SK-N-DZ (cell line): ENCODE measurements at regions not wholly inside any gene's neighbourhood (a gene's known extent, or its start where the extent isn't known, plus 50 kb on each side); places are given as distances from the start of the nearest gene placed in this dataset.
"Not testable (repeated sequence)": the region's sequence is repeated elsewhere in the genome, so short reads cannot be mapped to it uniquely, and the experiment has no call there.

ENCODE experiments used
- DNase-seq: peaks from one replicate; pipeline ENCODE4 v3.0.0-alpha.2; 2015; ENCODE audit warnings: low spot score

DNA sequence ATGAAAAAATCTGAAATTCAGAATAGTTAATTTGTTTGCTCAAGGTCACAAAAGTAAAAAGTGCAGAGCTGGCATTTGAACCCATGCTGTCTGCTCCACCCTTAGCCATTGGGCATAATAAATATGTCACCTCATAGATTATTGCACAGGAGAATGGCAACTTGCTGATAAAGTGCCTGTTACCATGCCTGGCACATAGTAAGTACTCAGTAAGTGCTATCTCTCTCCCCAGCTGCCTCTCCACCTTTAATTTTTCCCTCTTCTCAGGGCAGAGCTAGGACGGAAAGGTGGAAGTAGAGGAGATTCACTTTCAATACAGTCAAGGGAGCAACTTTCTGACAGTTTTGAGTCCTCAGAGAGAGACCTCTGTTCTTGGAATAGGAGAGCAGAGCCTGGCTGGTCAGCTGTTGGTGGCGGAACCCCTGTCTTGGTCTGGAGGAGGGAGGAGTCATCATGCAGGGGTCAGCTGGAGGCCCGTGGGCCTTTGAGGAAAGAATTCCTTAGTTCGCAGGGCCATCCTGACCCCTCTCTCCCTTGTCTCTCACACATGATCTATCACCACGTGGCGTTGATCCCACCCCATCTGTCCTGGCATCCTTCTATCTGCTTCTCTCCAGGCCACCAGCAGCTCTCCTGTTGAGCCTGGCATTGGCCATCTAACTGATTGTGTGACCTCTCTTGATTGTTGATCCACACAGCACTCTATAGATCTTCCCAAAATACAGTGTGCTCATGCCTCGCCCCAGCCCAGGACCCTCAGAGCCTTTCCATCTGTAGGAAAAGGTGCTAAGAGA lies 149.3 kb downstream of the RPLP1 start:
- DNase-seq, result no peak

DNA sequence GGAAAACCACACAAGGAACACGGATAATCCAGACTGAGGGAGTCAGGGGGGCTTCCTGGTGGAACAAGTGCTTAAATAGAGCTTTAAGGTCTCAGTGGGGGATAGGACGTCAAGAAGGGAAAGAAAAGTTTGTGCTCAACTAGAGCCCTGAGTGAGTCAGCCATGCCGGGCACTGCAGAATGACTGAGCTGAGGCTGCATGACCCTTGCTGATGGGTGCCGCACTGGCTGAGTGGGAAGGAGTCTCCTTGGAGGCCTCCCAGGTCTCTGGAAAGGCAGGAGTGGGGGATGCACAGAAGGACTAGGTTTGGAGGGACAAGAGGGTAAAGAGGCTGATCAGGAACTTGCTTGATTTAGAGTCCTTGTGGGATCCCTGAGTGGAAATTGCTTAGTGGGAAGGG lies 150.3 kb downstream of the RPLP1 start:
- DNase-seq, result no peak

DNA sequence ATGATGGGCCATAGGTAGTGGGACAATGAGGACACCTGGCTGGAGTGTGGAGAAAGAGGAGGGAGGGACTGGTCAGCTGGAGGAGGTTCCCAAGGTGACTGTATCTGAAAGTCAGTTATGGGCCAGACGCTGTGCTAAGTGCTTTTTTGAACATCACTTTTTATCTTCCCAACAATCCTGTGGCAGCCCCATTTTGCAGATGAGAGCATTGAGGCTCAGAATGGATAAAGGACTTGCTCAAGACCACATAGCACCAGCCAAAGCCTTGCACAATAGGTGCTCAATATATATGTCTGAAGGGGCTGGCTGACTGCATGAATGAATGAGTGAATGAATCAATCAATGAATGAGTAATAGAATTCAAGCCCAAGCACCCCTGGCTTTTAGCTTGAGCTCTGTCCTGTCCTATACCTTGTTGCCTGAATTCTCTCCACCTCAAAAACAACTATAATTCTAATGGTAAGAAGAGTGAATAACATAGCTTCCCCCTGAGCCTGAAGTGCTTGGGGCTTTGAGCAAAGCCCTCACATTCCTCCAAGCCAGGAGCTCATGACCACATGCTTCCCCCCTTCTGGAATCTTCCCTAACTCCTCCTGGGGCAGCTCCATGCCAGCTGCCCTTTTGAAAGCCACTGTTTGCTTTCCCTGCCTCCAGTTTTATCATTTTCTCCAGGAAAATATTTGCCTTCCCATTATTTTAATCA lies 150.9 kb downstream of the RPLP1 start:
- no peak for DNase-seq

DNA sequence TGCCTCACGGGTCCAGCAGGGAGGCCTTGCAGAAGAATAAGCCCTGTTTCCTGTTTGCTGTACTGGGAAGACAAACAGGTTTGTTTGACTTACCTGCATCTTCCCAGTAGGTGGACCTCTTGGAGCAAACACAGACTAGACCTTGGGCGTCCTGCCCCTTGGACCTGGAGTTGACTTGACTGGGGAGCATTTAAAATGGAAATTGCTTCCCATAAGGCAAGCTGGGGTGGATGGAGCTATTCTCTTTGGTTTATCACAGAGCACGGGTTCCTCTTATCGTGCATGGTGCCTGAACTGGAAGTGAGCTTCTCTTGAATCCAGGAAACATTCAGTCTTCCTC lies 151.4 kb downstream of the RPLP1 start:
- no peak for DNase-seq

DNA sequence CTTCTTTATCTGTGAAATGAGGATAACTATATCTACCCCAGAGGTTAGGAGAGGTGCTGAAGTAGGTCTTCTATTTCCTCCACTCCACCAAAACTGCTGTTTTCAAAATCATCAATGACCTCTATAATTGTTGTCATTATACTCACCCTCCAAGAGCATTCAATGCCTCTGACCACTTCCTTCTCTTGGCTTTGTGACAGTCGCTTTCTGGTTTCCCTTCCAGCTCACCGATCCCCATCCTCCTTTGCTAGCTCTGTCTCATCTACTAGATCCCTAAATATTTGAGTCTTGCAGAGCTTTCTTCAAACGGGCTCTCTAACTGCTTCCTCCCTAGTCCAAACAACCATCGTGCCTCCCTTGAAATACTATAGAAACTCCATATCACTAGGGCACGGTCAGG lies 153.5 kb downstream of the RPLP1 start:
- no peak for DNase-seq

DNA sequence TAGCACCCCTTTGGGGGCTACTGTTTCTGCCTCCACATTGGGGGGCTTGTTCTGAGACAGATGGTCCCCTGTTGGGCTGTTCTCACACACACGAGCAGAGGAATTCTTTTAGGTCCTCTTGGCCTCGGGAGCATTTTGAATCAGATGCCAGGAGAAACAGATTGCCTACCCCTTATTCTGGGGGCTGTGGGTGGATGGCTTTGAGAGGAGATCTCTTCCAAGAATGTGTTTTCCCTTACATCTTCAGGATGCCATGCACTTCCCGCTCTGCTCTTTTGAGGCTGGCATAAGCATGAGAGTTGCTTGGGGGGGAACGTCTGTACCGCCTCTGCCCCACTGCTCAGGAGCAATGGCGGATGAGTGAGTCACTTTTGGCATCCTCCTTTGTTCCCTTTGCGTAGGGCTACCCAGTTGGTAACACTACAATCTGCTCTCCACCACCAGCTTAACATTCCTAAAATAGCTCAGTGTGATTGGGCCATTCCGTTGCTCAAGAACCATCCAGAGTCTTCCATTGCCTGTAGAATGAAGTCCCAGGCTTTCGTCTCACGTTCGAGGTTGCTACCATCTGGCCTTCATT lies 154.4 kb downstream of the RPLP1 start:
- DNase-seq, result no peak

DNA sequence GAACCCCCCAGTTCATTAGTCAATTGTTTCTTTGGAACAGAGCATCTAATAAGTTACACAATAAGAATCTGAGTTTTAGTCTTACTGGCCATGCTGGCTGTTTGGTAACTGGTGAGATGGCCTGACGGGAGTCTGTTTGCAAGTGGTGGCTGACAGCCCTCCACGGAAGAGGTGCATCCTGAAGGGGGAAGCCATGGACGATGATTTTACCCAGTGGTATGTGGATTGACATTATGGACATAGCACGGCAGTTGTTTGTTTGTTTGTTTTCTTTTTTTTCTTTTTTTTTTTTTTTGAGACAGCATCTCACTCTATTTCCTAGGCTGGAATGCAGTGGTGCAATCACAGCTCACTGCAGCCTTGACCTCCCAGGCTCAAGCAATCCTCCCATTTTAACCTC lies 156.0 kb downstream of the RPLP1 start:
- DNase-seq, result no peak

DNA sequence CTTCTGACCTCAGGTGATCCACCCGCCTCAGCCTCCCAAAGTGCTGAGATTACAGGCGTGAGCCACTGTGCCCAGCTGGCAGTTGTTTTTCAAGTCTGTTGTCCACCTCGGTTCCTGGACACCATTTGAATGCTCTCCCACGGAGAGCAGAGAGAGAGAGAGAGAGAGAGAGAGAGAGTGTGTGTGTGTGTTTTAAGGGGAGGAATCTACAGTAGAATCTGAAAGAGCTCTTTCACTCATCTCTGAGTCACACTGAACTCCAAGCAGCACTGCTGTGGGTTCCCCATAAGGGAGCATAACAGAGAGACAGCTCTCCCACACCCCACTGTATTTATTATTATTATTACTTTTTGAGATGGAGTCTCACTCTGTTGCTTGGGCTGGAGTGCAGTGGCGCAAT lies 156.6 kb downstream of the RPLP1 start:
- DNase-seq, result no peak

DNA sequence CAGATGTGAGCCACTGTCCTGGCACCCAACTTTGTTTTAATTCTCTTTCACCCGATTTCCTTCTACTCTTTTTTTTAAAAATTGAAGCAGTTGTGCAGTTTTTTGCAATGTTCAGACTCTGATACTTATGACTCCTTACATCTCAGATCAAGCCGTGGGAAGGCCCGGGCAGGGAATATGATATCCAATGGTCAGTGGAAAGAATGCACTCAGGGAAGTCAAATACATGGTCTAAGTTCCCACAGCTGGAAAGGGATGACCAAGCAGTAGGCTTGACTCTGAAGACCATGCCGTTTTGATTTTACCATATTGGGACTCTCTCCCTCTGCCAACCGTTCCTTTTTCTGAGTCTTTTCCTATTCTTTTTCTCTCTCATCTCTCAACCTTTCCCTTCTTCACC lies 157.2 kb downstream of the RPLP1 start:
- DNase-seq, result no peak

DNA sequence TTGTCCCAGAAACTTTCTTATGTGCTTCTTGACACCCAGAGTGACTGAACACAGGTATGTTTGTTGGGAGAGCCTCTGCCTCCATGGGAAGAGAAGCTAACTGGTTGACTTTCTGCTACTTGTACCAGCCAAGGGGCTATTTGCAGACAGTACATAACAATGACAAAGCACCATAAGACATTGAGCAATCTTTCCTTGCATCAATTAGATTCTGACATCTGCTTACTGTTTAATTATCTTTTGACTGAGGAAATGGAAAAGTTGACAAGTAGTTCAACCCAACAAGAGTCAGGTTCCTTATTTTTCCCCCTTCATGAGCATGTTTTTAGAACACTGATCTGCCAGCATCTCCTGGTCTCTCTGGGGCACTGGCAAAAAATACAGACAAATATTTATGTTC lies 157.7 kb downstream of the RPLP1 start:
- DNase-seq, result no peak

DNA sequence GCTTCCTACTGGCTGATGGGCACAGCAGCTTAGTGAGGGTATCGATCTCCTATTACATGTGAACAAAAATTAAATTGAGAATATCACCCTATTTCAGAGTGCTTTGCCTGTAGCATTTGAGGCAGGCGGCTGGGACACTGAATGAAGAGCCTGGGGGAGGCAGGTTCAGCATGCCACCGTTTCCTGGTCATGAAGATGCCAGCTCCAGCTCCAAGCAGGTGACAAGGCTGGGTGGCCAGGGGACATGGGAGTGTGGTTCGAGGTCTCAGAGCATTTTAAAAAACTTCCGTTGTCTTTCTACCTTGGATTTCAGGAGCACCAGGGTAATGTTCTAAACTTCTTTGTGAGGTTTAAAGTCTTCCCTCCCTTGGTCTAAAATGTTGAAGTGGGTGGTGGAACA lies 158.2 kb downstream of the RPLP1 start:
- no peak for DNase-seq

DNA sequence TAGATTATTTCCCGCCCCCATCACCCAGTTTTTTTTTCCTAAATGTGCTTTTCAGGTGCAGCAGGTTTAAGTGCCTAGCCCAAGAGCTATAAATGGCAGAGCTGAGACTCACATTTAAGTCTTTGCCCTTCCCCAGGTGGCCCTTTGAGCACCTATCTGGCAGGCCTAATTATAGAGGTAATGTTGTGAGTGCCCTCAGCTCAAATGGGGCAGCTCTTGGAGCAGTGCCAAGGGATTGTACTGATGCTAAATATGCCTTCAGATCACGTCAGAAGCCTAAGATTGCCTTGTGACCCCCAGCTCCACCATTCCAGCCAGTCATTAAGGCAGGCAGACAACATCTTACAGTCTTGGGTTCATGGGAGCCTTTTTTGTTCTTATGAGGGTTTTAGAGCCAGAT lies 159.5 kb downstream of the RPLP1 start:
- DNase-seq, result no peak

DNA sequence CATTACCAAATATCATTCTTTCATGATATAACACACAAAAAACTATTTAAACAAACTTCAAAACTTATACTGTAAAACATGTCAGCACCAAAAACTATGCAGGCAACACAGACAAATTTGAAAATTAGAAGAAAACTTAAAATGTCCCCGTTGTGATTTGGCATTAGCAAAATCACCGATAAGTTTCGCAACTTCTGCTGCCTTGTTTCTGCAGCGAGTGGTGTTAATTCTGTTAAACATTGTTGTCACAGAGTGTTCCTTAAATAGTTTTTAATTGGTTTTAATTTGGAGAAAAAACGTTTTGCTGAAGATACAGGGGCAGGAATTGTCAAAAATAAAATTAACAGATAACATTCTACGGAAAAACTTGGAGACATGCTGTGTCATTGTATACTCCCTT lies 160.6 kb downstream of the RPLP1 start:
- no peak for DNase-seq

DNA sequence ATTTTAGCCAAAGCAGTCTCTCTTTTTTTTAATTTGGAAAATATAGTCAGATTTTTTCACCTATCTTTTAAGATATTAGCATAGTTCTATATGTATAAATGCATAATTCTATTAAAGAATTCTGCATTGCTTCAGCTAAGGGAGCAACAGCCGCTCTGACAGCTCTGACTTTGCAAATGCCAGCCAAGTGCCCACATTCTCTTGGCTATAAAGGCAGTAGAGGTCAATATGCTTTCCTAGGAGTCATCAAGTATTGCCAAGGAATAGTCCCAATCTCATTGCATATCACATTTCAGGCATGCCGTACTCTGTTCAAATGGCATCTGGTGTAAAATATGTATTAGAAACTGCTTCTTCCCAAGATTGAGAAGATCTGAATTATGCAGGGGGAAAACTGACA lies 161.4 kb downstream of the RPLP1 start:
- no peak for DNase-seq

DNA sequence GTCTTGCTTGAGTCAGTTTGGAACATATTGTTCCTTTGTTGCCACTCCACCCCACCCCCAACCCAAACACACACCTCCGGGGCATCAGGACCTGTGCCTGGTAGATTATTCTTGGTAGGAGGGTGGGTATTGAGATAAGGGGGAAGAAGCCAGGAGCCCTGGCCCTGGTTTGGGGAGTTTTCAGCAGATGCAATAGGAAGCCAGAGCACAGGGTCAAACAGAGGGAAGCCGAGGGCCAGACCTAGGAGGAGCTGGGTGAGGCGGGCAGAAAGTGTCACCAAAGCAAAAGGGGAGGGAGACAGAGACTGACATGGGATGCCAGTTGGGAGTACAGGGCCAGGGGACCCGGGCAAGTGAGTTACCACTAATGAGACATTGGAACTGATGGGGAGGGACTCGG lies 163.1 kb downstream of the RPLP1 start:
- DNase-seq, result no peak

DNA sequence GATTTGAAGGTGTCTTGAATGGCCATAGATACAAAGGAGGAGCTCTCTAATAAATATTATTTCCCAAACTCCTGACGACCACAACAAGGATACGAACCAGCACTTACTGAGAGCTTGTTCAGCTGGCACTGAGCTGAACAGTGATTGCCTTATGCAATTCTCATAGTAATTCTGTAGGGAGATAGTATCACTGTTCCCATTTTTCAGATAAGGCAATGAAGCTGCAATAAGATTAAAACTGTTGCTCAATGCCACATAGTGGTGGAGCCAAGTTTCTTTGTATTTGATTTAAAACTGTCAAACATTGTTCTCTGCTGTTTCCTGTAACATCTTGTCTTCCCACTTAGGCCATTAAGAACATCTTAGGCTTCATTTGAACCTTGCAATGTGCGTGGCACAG lies 163.9 kb downstream of the RPLP1 start:
- DNase-seq, result no peak

DNA sequence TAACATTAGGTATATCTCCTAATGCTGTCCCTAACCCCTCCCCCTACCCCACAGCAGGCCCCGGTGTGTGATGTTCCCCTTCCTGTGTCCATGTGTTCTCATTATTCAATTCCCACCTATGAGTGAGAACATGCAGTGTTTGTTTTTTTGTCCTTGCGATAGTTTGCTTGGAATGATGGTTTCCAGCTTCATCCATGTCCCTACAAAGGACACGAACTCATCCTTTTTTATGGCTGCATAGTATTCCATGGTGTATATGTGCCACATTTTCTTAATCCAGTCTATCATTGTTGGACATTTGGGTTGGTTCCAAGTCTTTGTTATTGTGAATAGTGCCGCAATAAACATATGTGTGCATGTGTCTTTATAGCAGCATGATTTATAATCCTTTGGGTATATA lies 164.5 kb downstream of the RPLP1 start:
- not testable (repeated sequence) for DNase-seq

DNA sequence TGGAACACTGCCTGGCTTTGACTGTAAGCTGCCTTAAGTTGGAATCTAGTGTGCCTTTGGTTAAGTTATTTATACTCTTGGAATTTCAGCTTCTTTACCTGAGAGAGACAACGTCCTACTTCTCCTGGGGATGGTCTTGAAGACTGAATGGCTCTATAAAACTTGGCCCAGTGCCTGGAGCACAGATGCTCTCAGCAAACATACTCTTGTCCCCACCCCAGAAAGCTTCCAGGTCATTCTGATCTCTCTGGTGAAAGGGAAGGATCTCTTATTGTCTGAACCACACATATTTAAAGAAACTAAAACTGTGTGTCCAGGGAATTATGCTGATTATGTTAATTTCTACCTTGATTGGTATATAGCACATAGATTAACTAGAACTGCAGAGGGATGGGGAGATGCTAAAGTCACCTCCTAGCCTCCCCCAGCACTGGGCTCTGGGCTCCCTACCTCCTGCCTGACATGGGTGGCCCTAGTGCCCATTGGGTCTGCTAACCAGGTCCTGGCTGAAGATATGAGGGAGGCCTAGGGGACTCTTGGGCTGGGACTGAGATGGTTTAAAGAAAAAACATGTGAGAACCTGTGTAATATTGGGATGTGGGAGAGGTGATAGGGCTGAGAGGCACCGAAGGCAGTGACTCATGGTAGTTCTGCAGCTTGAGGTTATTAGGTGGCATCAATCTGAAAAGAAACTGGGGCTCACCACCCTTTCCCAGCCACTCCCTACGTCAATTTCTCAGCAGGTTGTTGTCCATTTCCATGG lies 171.0 kb downstream of the RPLP1 start:
- DNase-seq, result no peak

DNA sequence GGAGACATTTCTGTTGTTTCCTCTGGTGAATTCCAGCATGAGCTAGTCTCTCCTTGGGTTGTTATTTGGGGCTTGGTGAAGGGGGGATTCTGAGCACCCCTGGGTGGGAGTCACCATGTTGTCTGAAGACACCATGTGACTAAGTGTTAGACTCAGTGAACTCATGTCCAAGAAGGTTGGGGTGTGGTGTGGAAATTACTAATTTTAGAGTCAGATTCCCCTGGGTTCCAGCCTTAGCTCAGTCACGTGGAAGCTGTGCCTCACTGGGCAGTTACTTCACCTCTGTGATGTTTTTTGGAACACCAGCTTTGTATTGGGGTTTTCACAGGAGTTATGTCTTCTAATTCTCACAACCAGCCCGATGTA lies 171.5 kb downstream of the RPLP1 start:
- no peak for DNase-seq

DNA sequence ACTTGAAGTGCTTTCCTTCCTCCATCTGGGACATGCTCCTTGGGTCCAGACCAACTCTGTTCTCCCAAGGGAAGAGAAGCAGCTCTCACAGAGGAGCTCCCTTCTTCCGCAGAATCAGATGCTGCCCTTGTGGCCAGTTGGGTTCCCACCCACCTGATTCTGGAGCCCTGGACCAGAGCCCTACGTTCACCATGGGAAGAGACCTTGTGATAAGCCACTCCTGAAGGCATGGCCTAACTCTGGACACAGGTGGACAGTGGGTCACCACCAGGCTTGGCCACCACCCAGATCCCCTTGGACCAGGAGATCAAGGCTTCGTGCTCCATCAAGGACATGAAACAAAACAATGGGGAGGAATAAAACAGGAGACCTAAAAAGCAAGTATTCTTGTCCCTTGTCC lies 172.2 kb downstream of the RPLP1 start:
- no peak for DNase-seq

DNA sequence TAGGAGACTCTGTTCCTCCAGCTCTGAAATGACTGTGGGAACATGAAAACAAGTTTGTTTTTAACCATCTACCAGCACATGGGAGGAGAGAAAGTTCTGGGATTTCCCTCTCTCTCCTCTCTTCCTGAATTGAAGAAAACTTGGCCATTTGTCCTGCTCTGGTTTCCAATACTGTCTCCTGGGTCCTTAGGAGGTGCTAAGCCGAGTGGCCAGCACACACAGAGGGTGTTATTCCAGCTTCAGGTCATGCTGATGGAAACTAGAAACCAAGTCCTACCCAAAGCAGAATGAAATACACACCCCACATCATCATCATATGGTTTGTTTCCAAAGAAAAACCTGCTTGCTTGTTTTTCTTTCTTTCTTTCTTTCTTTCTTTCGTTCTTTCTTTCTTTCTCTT lies 172.7 kb downstream of the RPLP1 start:
- no peak for DNase-seq
